ENCODE measurements at regions not wholly inside any gene's neighbourhood (a gene's known extent, or its start where the extent isn't known, plus 50 kb on each side); places are given as distances from the start of the nearest gene placed in this dataset.

DNA sequence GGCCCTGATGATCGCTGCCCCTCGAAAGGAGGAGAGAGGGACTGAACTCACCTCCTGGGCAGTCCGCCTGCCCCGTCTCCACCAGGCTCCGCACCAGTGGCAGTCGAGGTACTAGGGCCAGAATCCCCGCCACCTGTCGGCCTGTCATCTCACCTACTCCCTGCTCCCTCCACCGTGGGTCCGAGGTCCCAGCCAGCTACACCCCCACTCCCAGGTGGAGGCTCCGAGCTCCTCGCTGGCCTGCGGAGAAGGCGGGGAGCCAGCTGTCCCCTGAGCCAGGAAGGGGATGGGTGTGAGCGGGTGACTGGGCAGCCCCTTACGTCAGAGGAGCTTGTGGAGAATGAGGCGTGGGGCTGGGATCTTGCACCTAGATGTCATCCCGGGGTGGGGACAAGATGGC lies 1066.5 kb upstream of the MANEA start:
- TF ChIP-seq, protein P1, sequence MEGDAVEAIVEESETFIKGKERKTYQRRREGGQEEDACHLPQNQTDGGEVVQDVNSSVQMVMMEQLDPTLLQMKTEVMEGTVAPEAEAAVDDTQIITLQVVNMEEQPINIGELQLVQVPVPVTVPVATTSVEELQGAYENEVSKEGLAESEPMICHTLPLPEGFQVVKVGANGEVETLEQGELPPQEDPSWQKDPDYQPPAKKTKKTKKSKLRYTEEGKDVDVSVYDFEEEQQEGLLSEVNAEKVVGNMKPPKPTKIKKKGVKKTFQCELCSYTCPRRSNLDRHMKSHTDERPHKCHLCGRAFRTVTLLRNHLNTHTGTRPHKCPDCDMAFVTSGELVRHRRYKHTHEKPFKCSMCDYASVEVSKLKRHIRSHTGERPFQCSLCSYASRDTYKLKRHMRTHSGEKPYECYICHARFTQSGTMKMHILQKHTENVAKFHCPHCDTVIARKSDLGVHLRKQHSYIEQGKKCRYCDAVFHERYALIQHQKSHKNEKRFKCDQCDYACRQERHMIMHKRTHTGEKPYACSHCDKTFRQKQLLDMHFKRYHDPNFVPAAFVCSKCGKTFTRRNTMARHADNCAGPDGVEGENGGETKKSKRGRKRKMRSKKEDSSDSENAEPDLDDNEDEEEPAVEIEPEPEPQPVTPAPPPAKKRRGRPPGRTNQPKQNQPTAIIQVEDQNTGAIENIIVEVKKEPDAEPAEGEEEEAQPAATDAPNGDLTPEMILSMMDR (IDR thresholded peaks at IDR 0.05; ENCODE audit: insufficient read depth, low read depth, low read length): no peak
- no peak for TF ChIP-seq EZH2 (IDR thresholded peaks at IDR 0.05; ENCODE audit: insufficient read depth, low read length)

Data from astrocyte (in vitro differentiated cells and primary cell).